Tibial nerve (tissue), 4 donors: ENCODE measurements at regions not wholly inside any gene's neighbourhood (a gene's known extent, or its start where the extent isn't known, plus 50 kb on each side); places are given as distances from the start of the nearest gene placed in this dataset.

ENCODE experiments used
- DNase-seq, 2 donors: peaks; one replicate each; pipeline ENCODE4 v3.0.0-alpha.2; 2019; ENCODE audit warnings: low spot score in 2 of 2
- H3K27ac ChIP-seq, 4 donors: fragments of 200-600 bp; sonication (generic) in 3 of 4; one replicate each; pipeline ENCODE4 v1.5.1; 2017 to 2019; ENCODE audit warnings: mild to moderate bottlenecking in 1 of 4
- H3K27me3 ChIP-seq, 2 donors: fragments of 200-600 bp; sonication (generic) in 1 of 2; one replicate each; pipeline versions ENCODE4 v1.5.1 to v1.6.0; 2017 to 2019
- H3K36me3 ChIP-seq, 3 donors: fragments of 200-600 bp; sonication (generic); one replicate each; pipeline ENCODE4 v1.5.1; 2018 to 2019
- H3K4me1 ChIP-seq, 4 donors: fragments of 200-600 bp; sonication (generic) in 3 of 4; one replicate each; pipeline ENCODE4 v1.5.1; 2017 to 2019
- H3K4me3 ChIP-seq, 4 donors: fragments of 200-600 bp; sonication (generic) in 3 of 4; one replicate each; pipeline ENCODE4 v1.5.1; 2017 to 2019; ENCODE audit warnings: mild to moderate bottlenecking in 1 of 4, moderate library complexity in 1 of 4
- H3K9me3 ChIP-seq, 4 donors: fragments of 200-600 bp; sonication (generic) in 3 of 4; one replicate each; pipeline ENCODE4 v1.5.1; 2017 to 2019
- EP300 ChIP-seq, 2 donors: sonication (generic); formaldehyde crosslinking; IDR thresholded peaks; one replicate each; pipeline ENCODE4 v1.6.1; 2017; ENCODE audit warnings: antibody characterized with exemption in 2 of 2, mild to moderate bottlenecking in 1 of 2
- POLR2A ChIP-seq, 2 donors: fragments of 450-650 bp; IDR thresholded peaks; one replicate each; pipeline ENCODE4 v1.6.1; 2017; ENCODE audit warnings: antibody characterized with exemption in 2 of 2, mild to moderate bottlenecking in 2 of 2, moderate library complexity in 2 of 2
- WGBS, 2 donors: methylation state at CpG; one replicate each; pipeline ENCODE4 v1.1.5; 2018; 5-methylcytosine and 5-hydroxymethylcytosine counted together
- TF ChIP-seq, protein P1 (sequence below), 5 experiments: fragments of 200-600 bp in 3 of 5; fragments of 450-650 bp in 2 of 5; sonication (generic) in 3 of 5; IDR thresholded peaks; one replicate each; pipeline ENCODE4 v1.5.1; 2016 to 2019; ENCODE audit warnings: antibody characterized with exemption in 5 of 5, mild to moderate bottlenecking in 3 of 5, moderate library complexity in 2 of 5

DNA sequence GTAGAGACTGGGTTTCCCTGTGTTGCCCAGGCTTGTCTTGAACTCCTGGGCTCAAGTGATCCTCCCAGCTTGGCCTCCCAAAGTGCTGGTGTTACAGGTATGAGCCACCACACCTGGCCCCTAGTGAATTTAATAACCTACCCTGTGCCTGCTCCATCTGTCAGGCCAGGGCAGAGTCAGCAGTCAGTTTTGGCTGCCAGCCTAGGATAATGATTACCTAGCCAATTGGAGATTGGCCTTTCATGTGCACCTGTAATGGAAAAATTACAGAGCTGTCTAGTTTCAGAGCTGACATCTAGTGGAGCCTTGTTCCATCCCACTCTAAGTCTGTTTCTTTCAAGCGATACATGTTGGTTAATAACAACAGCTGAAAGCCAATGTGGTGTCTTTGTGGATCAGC is 92.0 kb downstream of the DIRAS3 start:
- Histone ChIP-seq H3K4me1 (no peaks in the 10 kb centered on the region), H3K27me3 (no peaks in the 10 kb centered on the region), H3K36me3 (no peaks in the 10 kb centered on the region), H3K27ac (no peak overlapping the region), H3K4me3 (no peak overlapping the region), H3K9me3 (peaks cover 0 to 16% (median 2%) of the 10 kb centered on the region in 4 donors)
- no peak for TF ChIP-seq EP300 (IDR thresholded peaks at IDR 0.05)
- TF ChIP-seq, protein P1, sequence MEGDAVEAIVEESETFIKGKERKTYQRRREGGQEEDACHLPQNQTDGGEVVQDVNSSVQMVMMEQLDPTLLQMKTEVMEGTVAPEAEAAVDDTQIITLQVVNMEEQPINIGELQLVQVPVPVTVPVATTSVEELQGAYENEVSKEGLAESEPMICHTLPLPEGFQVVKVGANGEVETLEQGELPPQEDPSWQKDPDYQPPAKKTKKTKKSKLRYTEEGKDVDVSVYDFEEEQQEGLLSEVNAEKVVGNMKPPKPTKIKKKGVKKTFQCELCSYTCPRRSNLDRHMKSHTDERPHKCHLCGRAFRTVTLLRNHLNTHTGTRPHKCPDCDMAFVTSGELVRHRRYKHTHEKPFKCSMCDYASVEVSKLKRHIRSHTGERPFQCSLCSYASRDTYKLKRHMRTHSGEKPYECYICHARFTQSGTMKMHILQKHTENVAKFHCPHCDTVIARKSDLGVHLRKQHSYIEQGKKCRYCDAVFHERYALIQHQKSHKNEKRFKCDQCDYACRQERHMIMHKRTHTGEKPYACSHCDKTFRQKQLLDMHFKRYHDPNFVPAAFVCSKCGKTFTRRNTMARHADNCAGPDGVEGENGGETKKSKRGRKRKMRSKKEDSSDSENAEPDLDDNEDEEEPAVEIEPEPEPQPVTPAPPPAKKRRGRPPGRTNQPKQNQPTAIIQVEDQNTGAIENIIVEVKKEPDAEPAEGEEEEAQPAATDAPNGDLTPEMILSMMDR (IDR thresholded peaks at IDR 0.05) = no peak
- no peak for TF ChIP-seq POLR2A (IDR thresholded peaks at IDR 0.05)
- WGBS, 2 donors = 89 to 94% methylated on average over 1 of the region's 1 CpG
- no peak for DNase-seq

- WGBS, 2 donors = 54 to 64% methylated on average over 5 of the region's 5 CpGs
- Histone ChIP-seq H3K36me3 (no peaks in the 10 kb centered on the region), H3K4me1 (no peaks in the 10 kb centered on the region), H3K4me3 (no peak overlapping the region), H3K27ac (no peak overlapping the region), H3K27me3 (no peaks in the 10 kb centered on the region), H3K9me3 (peaks cover 0 to 2% (median 0%) of the 10 kb centered on the region in 4 donors)
- DNase-seq = peak in 1 of 2 donors; percentile 17
- TF ChIP-seq EP300 (IDR thresholded peaks at IDR 0.05) (no peak), POLR2A (IDR thresholded peaks at IDR 0.05) (no peak)
- TF ChIP-seq, protein P1 (IDR thresholded peaks at IDR 0.05) = no peak
Observed at GRCh38 chr1:67957066-67957465, 93.4 kb downstream of the DIRAS3 start.

DNA sequence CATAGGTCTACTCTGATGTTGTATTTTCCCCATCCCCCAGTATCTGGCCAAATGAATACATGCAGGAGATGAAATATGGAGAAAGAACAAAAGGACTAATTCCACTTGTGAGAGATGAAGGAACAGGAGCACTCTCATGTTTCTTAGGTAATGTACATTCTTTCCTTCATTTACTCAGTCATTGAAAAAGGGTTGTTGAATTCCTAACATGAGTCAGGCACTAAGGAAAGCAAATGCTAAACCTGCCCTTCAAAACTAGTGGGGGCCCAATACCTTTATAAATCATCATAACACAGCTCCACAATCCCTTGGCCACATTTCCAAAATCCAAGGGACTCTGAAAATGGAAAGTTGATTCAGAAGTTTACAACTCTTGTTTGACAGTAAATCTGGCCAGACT is 94.3 kb downstream of the DIRAS3 start:
- no peak for DNase-seq
- H3K27me3 ChIP-seq = no peaks in the 10 kb centered on the region
- H3K4me3 ChIP-seq = no peak overlapping the region
- H3K36me3 ChIP-seq = no peaks in the 10 kb centered on the region
- TF ChIP-seq EP300 (IDR thresholded peaks at IDR 0.05) (no peak), POLR2A (IDR thresholded peaks at IDR 0.05) (no peak)
- TF ChIP-seq, protein P1 (IDR thresholded peaks at IDR 0.05) = no peak
- no peak overlapping the region for H3K27ac ChIP-seq
- H3K9me3 ChIP-seq = no peaks in the 10 kb centered on the region
- no peaks in the 10 kb centered on the region for H3K4me1 ChIP-seq

DNA sequence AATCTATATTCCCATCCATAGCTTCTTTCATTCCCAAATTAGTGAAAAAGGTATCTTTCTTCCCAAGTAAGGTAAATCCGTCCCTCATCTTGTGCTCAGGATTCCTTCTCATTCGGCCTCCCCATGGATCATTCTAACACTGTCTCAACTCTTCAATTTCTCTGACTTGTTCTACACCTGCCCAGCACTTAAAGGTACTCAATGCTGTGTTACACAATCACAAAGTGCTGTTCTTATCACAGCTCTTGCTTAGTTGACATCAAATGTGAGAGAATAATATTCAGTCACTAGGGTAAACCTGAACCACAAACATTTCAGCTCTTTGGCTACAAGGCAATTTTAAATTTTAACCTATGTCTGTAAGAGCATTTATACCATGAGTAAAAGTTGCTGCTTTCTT is 94.8 kb downstream of the DIRAS3 start:
- Histone ChIP-seq H3K36me3 (no peaks in the 10 kb centered on the region), H3K4me1 (no peaks in the 10 kb centered on the region), H3K27me3 (no peaks in the 10 kb centered on the region), H3K27ac (no peak overlapping the region), H3K9me3 (no peaks in the 10 kb centered on the region), H3K4me3 (no peak overlapping the region)
- WGBS, 2 donors = 95 to 97% methylated on average over 2 of the region's 2 CpGs
- TF ChIP-seq POLR2A (IDR thresholded peaks at IDR 0.05) (no peak), EP300 (IDR thresholded peaks at IDR 0.05) (no peak)
- TF ChIP-seq, protein P1 (IDR thresholded peaks at IDR 0.05) = no peak
- no peak for DNase-seq

DNA sequence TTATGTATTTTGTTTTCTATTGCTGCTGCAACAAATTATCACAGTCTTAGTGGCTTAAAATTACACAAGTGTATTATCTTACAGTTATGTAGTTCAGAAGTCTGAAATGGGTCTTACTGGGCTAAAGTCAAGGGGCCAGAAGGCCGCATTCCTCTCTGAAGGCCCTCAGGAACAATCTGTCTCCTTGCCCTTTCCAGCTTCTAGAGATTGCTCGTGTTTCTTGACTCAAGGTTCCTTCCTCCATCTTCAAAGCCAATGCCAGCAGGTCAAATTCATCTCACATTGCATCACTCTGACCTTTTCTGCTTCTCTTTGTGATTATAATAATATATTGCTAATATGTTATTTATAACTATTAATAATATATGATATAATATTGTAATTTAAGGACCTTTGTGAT is 97.1 kb downstream of the DIRAS3 start:
- Histone ChIP-seq H3K4me3 (no peak overlapping the region), H3K4me1 (no peaks in the 10 kb centered on the region), H3K27me3 (no peaks in the 10 kb centered on the region), H3K9me3 (no peaks in the 10 kb centered on the region), H3K27ac (no peak overlapping the region), H3K36me3 (no peaks in the 10 kb centered on the region)
- no peak for DNase-seq
- 38 to 48% methylated on average over 2 of the region's 2 CpGs for WGBS, 2 donors
- no peak for TF ChIP-seq EP300 (IDR thresholded peaks at IDR 0.05)
- TF ChIP-seq, protein P1 (IDR thresholded peaks at IDR 0.05) = no peak
- no peak for TF ChIP-seq POLR2A (IDR thresholded peaks at IDR 0.05)
